Mammary epithelial cell (primary cell): ENCODE measurements at regions not wholly inside any gene's neighbourhood (a gene's known extent, or its start where the extent isn't known, plus 50 kb on each side); places are given as distances from the start of the nearest gene placed in this dataset.

Source experiments
- CTCF ChIP-seq, 2 donors: IDR thresholded peaks in 1 of 2; conservative IDR thresholded peaks in 1 of 2; 2 replicates each; pipeline ENCODE4 v1.5.1; 2011 to 2012; ENCODE audit warnings: inconsistent platforms in 2 of 2, low read length in 2 of 2, mild to moderate bottlenecking in 2 of 2, control low read depth in 1 of 2, low read depth in 1 of 2; ENCODE audit not compliant: insufficient read depth in 1 of 2; ENCODE audit errors: extremely low read depth in 1 of 2
- EZH2 ChIP-seq: IDR thresholded peaks from 2 replicates; pipeline ENCODE4 v1.6.1; 2012; ENCODE audit warnings: low read length, inconsistent platforms, borderline replicate concordance

GRCh38 chr11:26201411-26201810 is 130.5 kb upstream of the ANO3 start:
- TF ChIP-seq CTCF (conservative IDR thresholded peaks at IDR 0.05 in 1 of 2, IDR thresholded peaks at IDR 0.05 in 1 of 2; ENCODE audit: extremely low read depth in 1 of 2, insufficient read depth in 1 of 2, low read depth in 1 of 2, low read length in 2 of 2) (no peak), EZH2 (no peak)
